ENCODE measurements at regions not wholly inside any gene's neighbourhood (a gene's known extent, or its start where the extent isn't known, plus 50 kb on each side); places are given as distances from the start of the nearest gene placed in this dataset.

DNA sequence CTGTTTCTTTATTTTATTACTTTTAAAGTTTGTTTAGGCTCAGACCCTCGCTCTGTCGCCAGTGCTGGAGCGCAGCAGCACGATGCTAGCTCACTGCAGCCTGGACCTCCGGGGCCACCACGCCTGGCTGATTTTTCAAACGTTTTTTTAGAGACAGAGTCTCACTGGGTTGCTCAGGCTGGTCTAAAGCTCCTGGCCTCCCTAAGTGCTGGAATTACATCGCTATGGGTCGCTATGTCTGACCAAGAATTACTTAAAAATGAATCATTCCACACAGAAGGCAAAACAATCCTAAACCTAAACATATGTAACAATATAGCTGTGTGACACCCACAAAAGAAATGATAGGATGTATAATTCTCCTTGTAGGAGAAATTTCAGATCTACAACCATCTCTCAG, 86.9 kb upstream of the SIMC1 start:
- in situ Hi-C loops (cut with MboI; ENCODE audit: low sequenced_read_pairs, unreplicated experiment), result no loop called here
- no peak for DNase-seq (ENCODE audit: low spot score)
- TF ChIP-seq CTCF (IDR thresholded peaks at IDR 0.05; ENCODE audit: borderline replicate concordance, control extremely low read depth, extremely low read depth, insufficient read depth, missing control alignments), result no peak

GRCh38 chr5:176152191-176152929, 85.9 kb upstream of the SIMC1 start:
- in situ Hi-C loops (cut with MboI; ENCODE audit: low sequenced_read_pairs, unreplicated experiment), result no loop called here
- no peak for DNase-seq (ENCODE audit: low spot score)
- TF ChIP-seq CTCF (IDR thresholded peaks at IDR 0.05; ENCODE audit: borderline replicate concordance, control extremely low read depth, extremely low read depth, insufficient read depth, missing control alignments), result no peak

DNA sequence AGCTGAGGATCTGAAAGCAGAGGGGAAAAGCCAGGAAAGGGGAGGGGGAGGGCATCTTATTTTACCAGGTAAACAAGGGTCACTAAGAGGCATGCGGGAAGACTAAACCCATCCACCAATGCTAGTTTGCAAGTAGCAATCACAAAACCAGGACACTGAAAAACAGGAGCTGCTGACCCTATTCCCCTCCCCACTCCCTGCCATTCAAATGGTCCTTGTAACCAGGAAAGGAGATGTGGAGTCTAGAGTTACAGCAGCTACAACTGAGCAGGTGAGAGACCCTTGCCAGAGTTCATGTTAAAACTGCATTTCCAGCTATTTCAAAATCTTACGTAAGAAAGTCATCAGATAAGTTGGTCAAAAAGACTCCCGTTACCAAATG, 85.3 kb upstream of the SIMC1 start:
- TF ChIP-seq CTCF (IDR thresholded peaks at IDR 0.05; ENCODE audit: borderline replicate concordance, control extremely low read depth, extremely low read depth, insufficient read depth, missing control alignments), result no peak

DNA sequence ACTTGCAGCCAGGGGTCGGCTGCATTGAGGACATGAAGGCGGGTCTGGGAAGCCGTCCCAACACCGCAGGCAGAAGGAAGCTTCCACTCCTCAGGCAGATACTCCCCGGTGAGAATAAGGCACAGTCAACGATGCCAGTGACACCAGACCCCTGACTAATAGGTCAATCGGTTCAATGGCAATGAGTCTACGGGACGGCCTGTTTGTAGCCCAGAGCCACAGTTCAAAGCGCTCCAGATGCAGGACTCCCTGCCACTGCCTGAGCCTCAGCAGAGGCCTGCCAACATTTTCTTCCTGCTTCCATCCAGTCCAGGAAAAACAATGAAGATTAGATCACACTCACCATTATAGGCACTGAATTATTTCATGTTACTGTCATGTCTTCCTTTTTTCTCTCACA, 84.5 kb upstream of the SIMC1 start:
- no peak for DNase-seq (ENCODE audit: low spot score)
- TF ChIP-seq CTCF (IDR thresholded peaks at IDR 0.05; ENCODE audit: borderline replicate concordance, control extremely low read depth, extremely low read depth, insufficient read depth, missing control alignments), result no peak
- in situ Hi-C loops (cut with MboI; ENCODE audit: low sequenced_read_pairs, unreplicated experiment), result no loop called here

More for the DNA sequence above, 85.3 kb upstream of the SIMC1 start:
- in situ Hi-C loops (cut with MboI; ENCODE audit: low sequenced_read_pairs, unreplicated experiment), result no loop called here
- no peak for DNase-seq (ENCODE audit: low spot score)

DNA sequence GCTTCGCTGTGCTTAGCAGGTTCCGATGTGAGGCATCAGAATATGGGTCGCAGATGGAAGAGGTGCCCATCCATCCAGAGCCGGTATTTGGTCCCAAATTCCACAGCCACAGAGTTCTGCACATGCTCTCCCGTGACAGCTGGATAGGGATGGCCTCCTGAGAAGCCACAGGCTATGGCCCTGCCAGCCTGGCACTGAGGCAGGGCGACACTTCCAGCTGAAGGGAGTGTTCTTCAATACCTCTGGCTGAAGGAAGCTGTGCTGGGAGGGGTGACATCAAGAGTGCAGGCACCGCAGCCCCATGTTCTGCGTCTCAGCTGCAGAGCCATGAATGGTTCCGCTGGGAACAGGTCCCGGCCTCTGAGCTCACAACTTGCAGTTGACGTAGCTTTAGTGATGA, 83.4 kb upstream of the SIMC1 start:
- TF ChIP-seq CTCF (IDR thresholded peaks at IDR 0.05; ENCODE audit: borderline replicate concordance, control extremely low read depth, extremely low read depth, insufficient read depth, missing control alignments), result no peak
- DNase-seq (ENCODE audit: low spot score), result no peak
- in situ Hi-C loops (cut with MboI; ENCODE audit: low sequenced_read_pairs, unreplicated experiment), result no loop called here

GRCh38 chr5:176155922-176156359, 82.3 kb upstream of the SIMC1 start:
- DNase-seq (ENCODE audit: low spot score), result no peak
- in situ Hi-C loops (cut with MboI; ENCODE audit: low sequenced_read_pairs, unreplicated experiment), result no loop called here
- TF ChIP-seq CTCF (IDR thresholded peaks at IDR 0.05; ENCODE audit: borderline replicate concordance, control extremely low read depth, extremely low read depth, insufficient read depth, missing control alignments), result no peak

All from GM13976 (cell line).